ENCODE measurements at regions not wholly inside any gene's neighbourhood (a gene's known extent, or its start where the extent isn't known, plus 50 kb on each side); places are given as distances from the start of the nearest gene placed in this dataset.

- TF ChIP-seq CTCF (IDR thresholded peaks at IDR 0.05) (no peak), EZH2 (IDR thresholded peaks at IDR 0.05; ENCODE audit: borderline replicate concordance, insufficient read depth, low read depth, low read length, poor library complexity, severe bottlenecking) (no peak)
These were observed 206.0 kb downstream of the CYRIA start for GRCh38 chr2:16459606-16460005.

Measured in B cell (primary cell).